GM21515 (cell line): ENCODE measurements at regions not wholly inside any gene's neighbourhood (a gene's known extent, or its start where the extent isn't known, plus 50 kb on each side); places are given as distances from the start of the nearest gene placed in this dataset.
A peak's percentile ranks its signal among the peaks of the same experiment; 100 is the strongest.

Experiments
- ATAC-seq: cut with Tn5 transposase; IDR thresholded peaks from one replicate; pipeline ENCODE4 v1.9.1; 2021; ENCODE audit not compliant: unreplicated experiment

- ATAC-seq: no peak
These were observed 127.4 kb upstream of the RPS6KA2 start for GRCh38 chr6:166754218-166755030.

GRCh38 chr6:166752928-166753721, 126.1 kb upstream of the RPS6KA2 start:
- ATAC-seq: no peak

GRCh38 chr6:166752097-166752496, 125.0 kb upstream of the RPS6KA2 start:
- ATAC-seq: peak; percentile 74

GRCh38 chr6:166751051-166751595, 124.1 kb upstream of the RPS6KA2 start:
- ATAC-seq: peak; percentile 71

- no peak for ATAC-seq
These were observed 123.2 kb upstream of the RPS6KA2 start for GRCh38 chr6:166750108-166750793.

- no peak for ATAC-seq
These were observed 122.6 kb upstream of the RPS6KA2 start for GRCh38 chr6:166749666-166750065.

- ATAC-seq: no peak
These were observed 120.9 kb upstream of the RPS6KA2 start for GRCh38 chr6:166747644-166748595.

GRCh38 chr6:166745801-166746668, 119.0 kb upstream of the RPS6KA2 start:
- ATAC-seq: no peak

GRCh38 chr6:166744223-166745134, 117.4 kb upstream of the RPS6KA2 start:
- no peak for ATAC-seq

GRCh38 chr6:166743406-166744222, 116.6 kb upstream of the RPS6KA2 start:
- no peak for ATAC-seq

GRCh38 chr6:166742981-166743380, 115.9 kb upstream of the RPS6KA2 start:
- ATAC-seq: no peak

- ATAC-seq: no peak
These were observed 112.9 kb upstream of the RPS6KA2 start for GRCh38 chr6:166739976-166740318.

GRCh38 chr6:166739117-166739975, 112.3 kb upstream of the RPS6KA2 start:
- no peak for ATAC-seq

- ATAC-seq: no peak
These were observed 111.5 kb upstream of the RPS6KA2 start for GRCh38 chr6:166738386-166739116.

GRCh38 chr6:166737261-166737660, 110.2 kb upstream of the RPS6KA2 start:
- no peak for ATAC-seq

- no peak for ATAC-seq
These were observed 109.6 kb upstream of the RPS6KA2 start for GRCh38 chr6:166736634-166737033.
